GM12872 (cell line): ENCODE measurements at regions not wholly inside any gene's neighbourhood (a gene's known extent, or its start where the extent isn't known, plus 50 kb on each side); places are given as distances from the start of the nearest gene placed in this dataset.

Source experiments
- CTCF ChIP-seq: IDR thresholded peaks from 3 replicates; pipeline ENCODE4 v1.5.1; 2011; ENCODE audit warnings: low read depth, mild to moderate bottlenecking, low read length, moderate library complexity; ENCODE audit not compliant: insufficient read depth

- TF ChIP-seq CTCF = no peak
Observed at GRCh38 chr13:85567909-85568308, 231.3 kb downstream of the SLITRK6 start.

- TF ChIP-seq CTCF = no peak
Observed at GRCh38 chr13:85565652-85566051, 233.6 kb downstream of the SLITRK6 start.

GRCh38 chr13:85564598-85564997, 234.6 kb downstream of the SLITRK6 start:
- TF ChIP-seq CTCF = no peak

- TF ChIP-seq CTCF = no peak
Observed at GRCh38 chr13:85562282-85562681, 236.9 kb downstream of the SLITRK6 start.

- no peak for TF ChIP-seq CTCF
Observed at GRCh38 chr13:85557691-85558467, 241.3 kb downstream of the SLITRK6 start.

GRCh38 chr13:85551012-85551411, 248.2 kb downstream of the SLITRK6 start:
- TF ChIP-seq CTCF = no peak

- TF ChIP-seq CTCF = no peak
Observed at GRCh38 chr13:85549819-85550218, 249.4 kb downstream of the SLITRK6 start.
